Transverse colon (tissue), 4 donors: ENCODE measurements at regions not wholly inside any gene's neighbourhood (a gene's known extent, or its start where the extent isn't known, plus 50 kb on each side); places are given as distances from the start of the nearest gene placed in this dataset.

ENCODE experiments used
- DNase-seq: peaks from one replicate; pipeline ENCODE4 v3.0.0-alpha.2; 2019
- H3K27ac ChIP-seq, 4 donors: fragments of 200-600 bp; sonication (generic); 2 replicates each; pipeline ENCODE4 v1.5.1; 2016 to 2018; ENCODE audit warnings: inconsistent platforms in 4 of 4
- H3K27me3 ChIP-seq: fragments of 200-600 bp; sonication (generic); 2 replicates; pipeline ENCODE4 v1.5.1; 2017; ENCODE audit warnings: inconsistent platforms
- H3K36me3 ChIP-seq, 4 donors: fragments of 200-600 bp; sonication (generic); 2 replicates each; pipeline ENCODE4 v1.5.1; 2017 to 2019; ENCODE audit warnings: inconsistent platforms in 4 of 4
- H3K4me1 ChIP-seq, 4 donors: fragments of 200-600 bp; sonication (generic); 2 replicates each; pipeline ENCODE4 v1.5.1; 2017 to 2020; ENCODE audit warnings: inconsistent platforms in 4 of 4
- H3K4me3 ChIP-seq, 4 donors: fragments of 200-600 bp; sonication (generic); 1 replicate in 1 of 4; 2 replicates in 3 of 4; pipeline versions ENCODE4 v1.5.1 to v1.6.1; 2017 to 2019; ENCODE audit warnings: inconsistent platforms in 4 of 4
- H3K9me3 ChIP-seq, 2 donors: fragments of 200-600 bp; sonication (generic); 2 replicates each; pipeline ENCODE4 v1.5.1; 2017 to 2019; ENCODE audit warnings: inconsistent platforms in 2 of 2
- CTCF ChIP-seq, 5 experiments: fragments of 200-600 bp in 3 of 5; fragments of 450-650 bp in 2 of 5; sonication (generic) in 3 of 5; IDR thresholded peaks; 1 replicate in 2 of 5; 2 replicates in 3 of 5; pipeline ENCODE4 v1.5.1; 2016 to 2017; ENCODE audit warnings: antibody characterized with exemption in 5 of 5, inconsistent platforms in 3 of 5, mild to moderate bottlenecking in 2 of 5, moderate library complexity in 1 of 5
- EP300 ChIP-seq: sonication (generic); formaldehyde crosslinking; IDR thresholded peaks from one replicate; pipeline ENCODE4 v1.6.1; 2017; ENCODE audit warnings: antibody characterized with exemption, low read depth
- POLR2A ChIP-seq: fragments of 450-650 bp; IDR thresholded peaks from one replicate; pipeline ENCODE4 v1.6.1; 2016; ENCODE audit warnings: antibody characterized with exemption, mild to moderate bottlenecking, moderate library complexity
- POLR2AphosphoS5 ChIP-seq, 3 donors: sonication (generic); formaldehyde crosslinking; IDR thresholded peaks; one replicate each; pipeline ENCODE4 v1.6.1; 2016; ENCODE audit warnings: antibody characterized with exemption in 3 of 3
- WGBS, 2 donors: methylation state at CpG; one replicate each; pipeline ENCODE4 v1.1.5; 2018; ENCODE audit warnings: low coverage in 1 of 2; 5-methylcytosine and 5-hydroxymethylcytosine counted together
- in situ Hi-C, 4 donors: fragments of 200-750 bp; cut with MboI; loops; one replicate each; pipeline versions ENCODE4 v1.15.0 to v1.15.1; 2017; ENCODE audit warnings: low sequenced_read_pairs in 3 of 4, low pct_ligation_motif_present in 1 of 4, low pct_unique_long_range_greater_than_20kb in 1 of 4
- intact Hi-C: fragments of 100-400 bp; cut with DNase I; formaldehyde crosslinking; loops from one replicate; pipeline ENCODE4 v1.15.1; 2023; ENCODE audit warnings: low total_unique reads

DNA sequence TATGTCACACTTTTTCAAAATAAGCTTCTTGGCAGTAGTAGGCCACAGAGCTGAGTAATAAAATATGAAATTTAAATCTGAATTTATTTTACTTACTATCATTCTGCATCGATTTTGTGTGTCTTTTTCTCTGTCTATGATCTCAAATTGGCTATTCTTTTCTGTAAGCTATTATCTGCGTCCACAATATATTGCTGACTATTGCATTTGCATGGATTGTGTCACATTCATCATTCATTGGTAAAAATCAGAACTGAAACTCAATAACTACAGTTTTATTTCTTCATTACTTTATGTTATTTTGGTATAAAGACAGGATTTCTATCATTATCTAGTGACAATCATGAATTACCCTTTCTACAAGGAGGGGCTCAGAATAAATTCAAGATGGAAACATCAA is 154.8 kb upstream of the AGR3 start:
- H3K4me1 ChIP-seq = peaks cover 0 to 35% (median 11%) of the 10 kb centered on the region in 4 donors
- no peaks in the 10 kb centered on the region for H3K36me3 ChIP-seq
- no peak overlapping the region for H3K4me3 ChIP-seq
- H3K27me3 ChIP-seq = no peaks in the 10 kb centered on the region
- intact Hi-C loops (no loop called here), in situ Hi-C loops (no loop called here)
- no peak overlapping the region for H3K27ac ChIP-seq
- TF ChIP-seq CTCF (IDR thresholded peaks at IDR 0.05) (no peak), POLR2A (no peak), EP300 (no peak), POLR2AphosphoS5 (IDR thresholded peaks at IDR 0.05) (no peak)
- 95 to 97% methylated on average over 2 of the region's 2 CpGs for WGBS, 2 donors
- H3K9me3 ChIP-seq = no peaks in the 10 kb centered on the region
- DNase-seq = no peak

- Histone ChIP-seq H3K36me3 (no peaks in the 10 kb centered on the region), H3K27me3 (no peaks in the 10 kb centered on the region), H3K27ac (no peak overlapping the region), H3K4me1 (peaks cover 0 to 36% (median 11%) of the 10 kb centered on the region in 4 donors), H3K4me3 (no peak overlapping the region), H3K9me3 (no peaks in the 10 kb centered on the region)
- TF ChIP-seq POLR2A (no peak), CTCF (IDR thresholded peaks at IDR 0.05) (no peak)
- no peak for DNase-seq
- in situ Hi-C loops (no loop called here), intact Hi-C loops (no loop called here)
- 95 to 100% methylated on average over 3 of the region's 3 CpGs for WGBS, 2 donors
These were observed 155.6 kb upstream of the AGR3 start for GRCh38 chr7:17037356-17037755.

GRCh38 chr7:17038160-17038782 is 156.5 kb upstream of the AGR3 start:
- TF ChIP-seq POLR2A (no peak), CTCF (IDR thresholded peaks at IDR 0.05) (no peak), POLR2AphosphoS5 (IDR thresholded peaks at IDR 0.05) (no peak), EP300 (no peak)
- in situ Hi-C loops = no loop called here
- Histone ChIP-seq H3K9me3 (no peaks in the 10 kb centered on the region), H3K4me3 (no peak overlapping the region), H3K27me3 (no peaks in the 10 kb centered on the region), H3K36me3 (no peaks in the 10 kb centered on the region), H3K4me1 (peaks cover 0 to 44% (median 14%) of the 10 kb centered on the region in 4 donors), H3K27ac (peak overlapping the region in 3 of 4 donors; percentile 10 to 40 (median 38))
- DNase-seq = no peak
- 19 to 40% methylated on average over 3 of the region's 3 CpGs for WGBS, 2 donors
- intact Hi-C loops = no loop called here

DNA sequence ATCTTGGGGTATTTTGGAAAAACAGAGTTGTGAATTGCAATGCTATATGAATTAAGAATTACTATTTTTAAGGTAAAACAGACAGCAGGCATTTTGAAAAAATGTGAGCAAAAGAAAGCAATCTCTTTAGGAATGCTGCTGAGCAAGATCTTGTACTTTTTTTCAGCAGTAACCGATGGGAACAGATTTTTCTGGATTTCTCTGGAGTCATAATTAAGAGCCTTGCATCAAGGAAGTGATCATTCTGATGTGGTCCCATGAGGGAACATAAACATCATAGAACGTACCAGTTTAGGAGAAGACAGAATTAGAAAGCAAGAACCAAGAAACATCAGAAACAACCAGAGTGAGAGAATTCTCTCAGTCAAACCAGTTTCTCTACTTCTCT is 157.0 kb upstream of the AGR3 start:
- in situ Hi-C loops = no loop called here
- H3K27me3 ChIP-seq = no peaks in the 10 kb centered on the region
- H3K4me1 ChIP-seq = peaks cover 0 to 44% (median 14%) of the 10 kb centered on the region in 4 donors
- intact Hi-C loops = no loop called here
- H3K4me3 ChIP-seq = no peak overlapping the region
- peak overlapping the region in 3 of 4 donors; percentile 10 to 40 (median 38) for H3K27ac ChIP-seq
- no peak for DNase-seq
- no peaks in the 10 kb centered on the region for H3K9me3 ChIP-seq
- TF ChIP-seq CTCF (IDR thresholded peaks at IDR 0.05) (no peak), EP300 (no peak), POLR2A (no peak), POLR2AphosphoS5 (IDR thresholded peaks at IDR 0.05) (no peak)
- 25 to 39% methylated on average over 2 of the region's 2 CpGs for WGBS, 2 donors
- H3K36me3 ChIP-seq = no peaks in the 10 kb centered on the region
